HG03460 (cell line): ENCODE measurements at regions not wholly inside any gene's neighbourhood (a gene's known extent, or its start where the extent isn't known, plus 50 kb on each side); places are given as distances from the start of the nearest gene placed in this dataset.

Experiments
- ATAC-seq: cut with Tn5 transposase; IDR thresholded peaks from one replicate; pipeline ENCODE4 v1.9.1; 2021; ENCODE audit not compliant: unreplicated experiment

GRCh38 chr1:96374076-96374762, 347.4 kb upstream of the PTBP2 start:
- ATAC-seq, result no peak

- no peak for ATAC-seq
Measured at GRCh38 chr1:96376846-96377245, 344.7 kb upstream of the PTBP2 start.

DNA sequence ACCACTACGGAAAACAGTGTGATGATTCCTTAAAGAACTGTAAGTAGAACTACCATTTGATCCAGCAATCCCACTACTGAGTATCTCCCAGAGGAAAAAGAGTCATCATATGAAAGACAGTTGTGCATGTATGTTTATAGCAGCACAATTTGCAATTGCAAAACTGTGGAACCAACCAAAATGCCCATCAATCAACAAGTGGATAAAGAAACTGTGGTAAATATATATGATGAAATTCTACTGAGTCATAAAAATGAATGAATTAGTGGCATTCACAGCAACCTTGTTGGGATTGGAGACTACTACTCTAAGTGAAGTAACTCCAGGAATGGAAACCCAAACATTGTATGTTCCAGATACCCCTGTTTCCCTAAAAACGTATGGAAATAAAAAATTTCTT, 337.0 kb upstream of the PTBP2 start:
- no peak for ATAC-seq

DNA sequence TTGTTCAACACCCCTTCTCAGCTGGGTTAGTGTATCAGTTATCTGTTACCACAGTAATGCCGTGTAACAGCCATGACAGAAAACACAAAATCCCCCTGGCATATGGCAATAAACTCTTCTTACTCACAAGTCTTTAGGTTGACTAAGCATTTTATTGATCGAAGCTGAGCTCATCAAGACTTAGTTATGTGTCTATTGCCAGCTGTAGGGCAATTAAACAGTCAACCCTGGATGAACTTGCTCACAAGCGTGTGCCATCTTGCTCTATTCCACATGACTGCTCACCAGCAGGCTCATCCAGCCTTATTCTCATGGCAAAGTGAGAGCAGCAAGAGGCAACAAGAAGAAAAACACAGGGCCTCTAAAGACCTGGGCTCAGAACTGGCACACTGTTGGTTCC, 333.8 kb upstream of the PTBP2 start:
- ATAC-seq, result no peak

DNA sequence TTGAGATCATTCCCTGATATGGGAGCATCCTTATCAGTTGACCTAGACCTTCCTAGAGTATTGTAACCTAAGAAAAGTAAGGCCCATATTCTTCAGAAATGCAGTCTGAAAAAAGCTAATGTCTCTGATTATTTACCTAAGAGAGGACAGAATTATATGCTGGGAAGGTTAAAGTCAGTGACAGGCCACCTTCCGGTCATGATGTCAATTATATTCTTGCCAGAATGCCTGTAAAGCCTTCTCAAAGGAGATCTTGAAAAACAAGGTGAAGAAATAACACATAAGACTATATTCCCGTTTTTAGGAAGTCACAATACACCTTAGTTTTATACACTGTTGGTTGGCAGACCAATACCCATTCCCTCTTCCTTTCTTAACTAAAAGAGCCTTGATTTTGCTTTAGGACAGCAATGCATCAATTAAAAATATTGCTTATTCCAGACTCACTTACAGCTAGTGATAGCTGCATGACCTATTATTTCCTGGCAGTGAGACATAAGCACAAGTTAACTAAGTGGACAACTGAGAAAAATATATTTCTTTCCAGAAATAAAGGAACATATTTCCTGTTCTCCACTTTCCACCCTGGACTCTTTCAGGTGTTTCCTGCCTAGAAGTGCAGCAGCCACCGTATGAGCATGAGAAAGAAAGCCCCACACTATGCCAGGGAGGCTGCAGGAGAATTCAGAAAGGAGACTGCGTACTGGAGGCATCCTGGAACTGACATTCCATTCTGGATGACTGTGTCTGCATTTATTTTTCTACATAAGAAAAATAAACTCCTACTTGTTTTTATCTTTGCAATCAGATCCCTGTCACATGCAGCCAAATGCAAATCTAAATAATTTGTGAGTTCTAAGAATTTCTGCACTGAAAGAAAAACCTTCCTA, 332.9 kb upstream of the PTBP2 start:
- ATAC-seq, result no peak

DNA sequence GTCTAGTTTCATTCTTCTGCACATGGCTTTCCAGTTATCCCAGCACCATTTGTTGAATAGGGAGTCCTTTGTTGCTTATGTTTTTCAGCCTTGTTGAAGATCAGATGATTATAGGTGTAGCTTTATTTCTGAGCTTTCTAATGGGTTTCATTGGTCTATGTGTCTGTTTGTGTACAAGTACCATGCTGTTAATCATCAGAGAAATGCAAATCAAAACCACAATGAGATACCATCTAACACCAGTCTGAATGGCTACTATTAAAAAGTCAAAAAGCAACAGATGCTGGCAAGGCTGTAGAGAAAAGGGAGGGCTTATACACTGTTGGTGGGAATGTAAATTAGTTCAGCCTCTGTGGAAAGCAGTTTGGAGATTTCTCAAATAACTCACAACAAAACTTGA, 321.5 kb upstream of the PTBP2 start:
- ATAC-seq, result no peak

- ATAC-seq, result no peak
Measured at GRCh38 chr1:96409087-96409486, 312.5 kb upstream of the PTBP2 start.

- ATAC-seq, result no peak
Measured at GRCh38 chr1:96409689-96410088, 311.9 kb upstream of the PTBP2 start.

DNA sequence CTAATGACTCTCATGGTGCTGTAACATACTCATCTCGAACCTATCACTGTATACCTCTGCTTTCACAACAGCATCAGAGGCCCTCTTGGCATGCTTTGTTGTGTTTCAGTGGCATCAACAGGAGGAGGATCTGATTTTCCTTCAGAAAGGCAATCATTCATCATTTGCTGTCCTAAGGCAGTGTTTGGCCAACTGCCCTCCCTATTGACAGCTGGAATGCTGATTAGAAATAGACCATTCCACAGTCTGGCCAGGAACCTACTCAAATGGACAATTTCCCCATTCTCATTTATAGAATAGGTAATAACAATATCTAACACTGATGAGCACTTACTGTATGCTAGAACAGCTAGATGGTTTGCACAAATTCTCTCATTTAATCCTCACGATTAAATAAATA, 310.6 kb upstream of the PTBP2 start:
- ATAC-seq, result no peak

DNA sequence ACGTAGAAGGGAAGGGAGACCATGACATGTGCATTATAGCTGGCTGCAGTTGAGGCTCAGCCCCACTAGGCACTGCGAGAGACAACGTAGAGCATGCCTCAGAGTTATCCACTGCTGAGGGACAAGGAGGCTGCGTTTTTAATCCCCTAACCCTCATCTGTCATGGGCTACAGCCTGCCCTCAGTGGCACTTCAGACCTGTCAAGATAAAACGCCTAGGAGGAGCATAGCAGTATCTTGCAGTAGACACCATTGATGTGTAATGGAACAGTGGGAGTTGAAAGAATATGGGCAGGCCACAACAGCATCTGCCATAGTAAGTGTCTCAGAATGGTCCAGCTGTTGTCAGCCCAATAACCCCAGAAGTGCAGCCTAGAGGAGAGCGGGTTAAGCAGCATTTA, 307.0 kb upstream of the PTBP2 start:
- no peak for ATAC-seq

- no peak for ATAC-seq
Measured at GRCh38 chr1:96416111-96416595, 305.4 kb upstream of the PTBP2 start.

- peak; percentile 95 for ATAC-seq
Measured at GRCh38 chr1:96416701-96417444, 304.7 kb upstream of the PTBP2 start.

DNA sequence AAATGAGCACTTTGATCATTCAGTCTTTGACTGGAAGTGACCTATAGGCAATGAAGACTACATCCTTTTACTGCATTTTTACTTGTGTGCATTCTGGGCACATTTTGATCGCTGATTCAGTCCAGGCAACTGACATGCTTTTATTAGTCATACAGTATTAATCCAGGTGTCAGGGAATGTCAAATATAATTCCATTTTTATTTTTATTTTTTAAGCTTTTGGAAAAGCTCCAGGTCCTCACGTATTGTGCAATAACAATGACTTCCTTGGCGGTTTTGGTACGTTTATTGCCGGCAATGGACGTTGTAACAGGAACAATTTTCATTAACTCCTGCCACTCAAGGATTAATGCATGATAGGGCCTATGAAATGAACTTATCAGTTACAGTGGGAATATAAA, 302.6 kb upstream of the PTBP2 start:
- ATAC-seq, result no peak

GRCh38 chr1:96424877-96425276, 296.7 kb upstream of the PTBP2 start:
- ATAC-seq, result no peak

DNA sequence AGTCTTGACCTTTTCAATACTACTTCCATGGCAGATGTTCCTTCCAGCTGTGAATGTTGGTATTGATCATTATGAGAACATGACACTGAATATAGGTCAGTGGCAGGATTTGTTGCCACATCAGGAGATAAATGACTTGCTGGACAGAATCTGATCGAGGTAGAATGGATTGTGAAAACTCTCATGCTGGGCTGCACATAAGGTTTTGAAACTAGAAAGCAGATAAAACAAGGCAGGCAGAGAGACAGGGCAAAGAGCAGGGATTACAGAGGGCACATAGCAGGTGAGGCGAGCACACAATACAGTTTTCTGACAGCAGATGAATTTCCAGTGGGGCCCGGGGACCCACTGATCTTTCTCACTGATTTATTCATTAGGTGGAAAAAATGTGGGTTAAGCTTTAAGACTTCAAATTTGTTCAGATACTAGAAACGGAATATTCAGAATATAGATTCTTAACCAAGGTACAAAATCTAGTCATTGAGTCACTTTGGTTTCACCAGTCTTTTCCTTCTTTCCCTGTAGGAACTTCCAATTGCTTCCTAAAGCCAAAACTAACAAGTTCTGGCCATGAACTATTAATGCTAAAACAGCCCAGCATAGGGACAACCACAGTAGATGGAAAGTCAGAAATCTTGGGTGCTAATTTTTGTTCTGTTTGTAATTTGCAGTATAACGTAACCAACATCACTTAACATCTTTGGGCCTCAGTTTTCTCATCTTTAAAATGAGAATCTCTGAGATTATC, 296.0 kb upstream of the PTBP2 start:
- no peak for ATAC-seq

DNA sequence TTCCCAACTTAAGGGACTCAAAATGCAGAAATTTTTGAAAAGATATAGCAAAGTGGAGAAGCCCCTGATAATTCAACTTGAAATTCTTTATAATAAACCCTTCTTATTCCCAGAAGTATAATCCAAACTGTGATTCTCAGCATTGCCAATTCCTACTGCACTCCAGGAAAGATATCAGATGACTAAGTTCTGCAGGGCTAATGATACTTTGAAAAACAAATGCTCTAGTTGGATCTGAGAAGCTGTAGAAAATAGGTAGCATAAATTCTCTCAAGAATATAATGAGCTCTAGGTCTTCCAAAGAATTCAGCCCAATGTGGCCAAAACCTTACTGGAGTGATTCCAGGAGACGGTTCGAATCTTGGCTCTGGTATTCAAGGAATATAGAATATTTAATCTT, 294.0 kb upstream of the PTBP2 start:
- no peak for ATAC-seq

DNA sequence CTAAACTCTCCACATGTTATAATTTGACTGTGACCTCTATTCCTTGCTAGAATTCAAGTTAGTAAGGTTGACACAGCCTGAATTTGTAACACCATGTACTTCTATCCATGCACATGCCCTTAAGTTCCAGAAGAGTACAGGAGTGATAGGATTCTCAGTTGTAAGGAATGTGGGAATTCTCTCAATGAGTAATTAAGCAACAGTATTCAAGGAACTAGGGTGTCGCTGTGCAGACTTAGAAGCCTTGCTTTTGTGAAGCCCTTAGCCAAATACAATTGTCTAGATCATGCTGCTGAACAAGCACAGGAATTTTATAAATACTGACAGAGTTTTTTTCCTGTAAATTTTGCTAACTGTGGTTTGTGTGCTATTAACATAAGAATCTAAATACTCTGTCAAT, 276.3 kb upstream of the PTBP2 start:
- ATAC-seq, result no peak

- ATAC-seq, result no peak
Measured at GRCh38 chr1:96464066-96464465, 257.5 kb upstream of the PTBP2 start.

DNA sequence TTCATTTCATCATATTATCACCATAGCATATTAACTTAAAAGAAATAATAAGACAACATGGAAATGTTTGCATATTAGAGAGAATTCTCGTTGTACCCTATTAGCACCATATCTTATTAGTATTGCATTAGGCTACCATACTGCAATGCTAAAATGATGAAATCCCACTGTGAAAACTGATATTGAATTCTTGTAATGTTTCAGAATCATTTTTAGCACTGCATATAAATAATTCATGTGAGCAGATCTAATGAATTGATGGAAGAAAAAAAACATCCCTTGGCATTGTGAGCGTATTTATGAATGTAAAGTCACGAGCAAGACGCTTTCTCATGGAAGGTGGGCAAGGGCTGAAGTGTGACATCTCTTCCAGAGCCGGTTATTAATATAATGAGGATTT, 257.1 kb upstream of the PTBP2 start:
- ATAC-seq, result no peak

- no peak for ATAC-seq
Measured at GRCh38 chr1:96464991-96465390, 256.6 kb upstream of the PTBP2 start.

DNA sequence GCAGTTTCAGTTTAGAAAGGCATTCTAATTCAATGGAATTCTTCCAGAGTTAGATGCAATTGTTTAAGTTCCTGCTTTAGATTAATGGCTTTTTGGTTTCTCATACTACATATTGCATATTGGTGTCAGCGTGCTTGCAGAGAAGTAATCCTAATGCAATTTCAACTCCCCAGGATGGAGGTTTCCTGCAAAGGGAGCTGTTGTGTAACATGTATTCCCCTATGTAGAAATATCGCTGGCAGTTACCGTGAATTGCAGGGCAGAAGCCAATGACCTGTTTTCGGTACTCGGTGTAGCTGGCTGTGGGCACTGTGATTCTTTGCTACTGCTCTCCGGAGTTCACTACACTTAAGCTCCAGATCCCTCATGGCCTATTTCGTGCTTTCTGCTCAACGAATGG, 256.1 kb upstream of the PTBP2 start:
- no peak for ATAC-seq
